GM23248 (cell line): ENCODE measurements at regions not wholly inside any gene's neighbourhood (a gene's known extent, or its start where the extent isn't known, plus 50 kb on each side); places are given as distances from the start of the nearest gene placed in this dataset.

ENCODE experiments used
- DNase-seq: peaks from one replicate; pipeline ENCODE4 v3.0.0-alpha.2; 2015
- H2AFZ ChIP-seq: fragments of 200-600 bp; sonication (generic); 2 replicates; pipeline ENCODE4 v1.6.1; 2016; ENCODE audit warnings: antibody characterized with exemption
- H3F3A ChIP-seq: fragments of 200-600 bp; sonication (generic); 2 replicates; pipeline ENCODE4 v1.6.1; 2016; ENCODE audit warnings: mild to moderate bottlenecking, antibody characterized with exemption, mixed run types; ENCODE audit not compliant: insufficient read depth
- H3K27ac ChIP-seq: fragments of 200-600 bp; sonication (generic); 2 replicates; pipeline ENCODE4 v1.5.1; 2016; ENCODE audit warnings: mild to moderate bottlenecking
- H3K27me3 ChIP-seq: fragments of 200-600 bp; sonication (generic); replicated peaks from 2 replicates; pipeline ENCODE4 v1.6.1; 2016; ENCODE audit warnings: mild to moderate bottlenecking; ENCODE audit not compliant: insufficient read depth
- H3K36me3 ChIP-seq: fragments of 200-600 bp; sonication (generic); 2 replicates; pipeline ENCODE4 v1.6.1; 2016; ENCODE audit warnings: low read depth, mild to moderate bottlenecking
- H3K4me1 ChIP-seq: fragments of 200-600 bp; sonication (generic); 2 replicates; pipeline ENCODE4 v1.6.1; 2016; ENCODE audit warnings: mild to moderate bottlenecking; ENCODE audit not compliant: insufficient read depth
- H3K4me2 ChIP-seq: fragments of 200-600 bp; sonication (generic); one replicate; pipeline ENCODE4 v1.6.1; 2016; ENCODE audit warnings: mild to moderate bottlenecking; ENCODE audit not compliant: unreplicated experiment
- H3K4me3 ChIP-seq: fragments of 200-600 bp; sonication (generic); 2 replicates; pipeline ENCODE4 v1.5.1; 2016; ENCODE audit warnings: mild to moderate bottlenecking
- H3K79me2 ChIP-seq: fragments of 200-600 bp; sonication (generic); 2 replicates; pipeline ENCODE4 v1.6.1; 2016; ENCODE audit warnings: mild to moderate bottlenecking; ENCODE audit not compliant: insufficient read depth
- H3K9ac ChIP-seq: fragments of 200-600 bp; sonication (generic); 2 replicates; pipeline ENCODE4 v1.6.1; 2016; ENCODE audit warnings: mild to moderate bottlenecking
- H3K9me2 ChIP-seq: fragments of 200-600 bp; sonication (generic); 2 replicates; pipeline ENCODE4 v1.6.1; 2016; ENCODE audit warnings: mixed run types, mild to moderate bottlenecking, moderate library complexity; ENCODE audit not compliant: insufficient read depth
- H3K9me3 ChIP-seq: fragments of 200-600 bp; sonication (generic); one replicate; pipeline ENCODE4 v1.6.1; 2017; ENCODE audit warnings: low read depth
- H4K20me1 ChIP-seq: fragments of 200-600 bp; sonication (generic); 2 replicates; pipeline ENCODE4 v1.6.0; 2016; ENCODE audit not compliant: insufficient read depth
- EZH2 ChIP-seq: fragments of 200-600 bp; sonication (generic); IDR thresholded peaks from 2 replicates; pipeline ENCODE4 v1.6.1; 2018; ENCODE audit warnings: antibody characterized with exemption, mild to moderate bottlenecking; ENCODE audit not compliant: insufficient read depth, poor library complexity, severe bottlenecking
- EZH2phosphoT487 ChIP-seq: fragments of 200-600 bp; sonication (generic); IDR thresholded peaks from 2 replicates; pipeline ENCODE4 v1.6.1; 2018; ENCODE audit warnings: antibody characterized with exemption, moderate library complexity, mild to moderate bottlenecking, low read depth; ENCODE audit not compliant: insufficient read depth
- WGBS, 2 experiments: methylation state at CpG; one replicate each; pipeline ENCODE4 v1.1.6; 2015 to 2017; ENCODE audit warnings: low lambda C conversion rate in 2 of 2, low coverage in 1 of 2; ENCODE audit errors: missing lambda C conversion rate in 2 of 2; 5-methylcytosine and 5-hydroxymethylcytosine counted together
- in situ Hi-C: fragments of 300-500 bp; cut with MboI; formaldehyde crosslinking; loops from 2 replicates; pipeline ENCODE4 v1.15.0; 2020

DNA sequence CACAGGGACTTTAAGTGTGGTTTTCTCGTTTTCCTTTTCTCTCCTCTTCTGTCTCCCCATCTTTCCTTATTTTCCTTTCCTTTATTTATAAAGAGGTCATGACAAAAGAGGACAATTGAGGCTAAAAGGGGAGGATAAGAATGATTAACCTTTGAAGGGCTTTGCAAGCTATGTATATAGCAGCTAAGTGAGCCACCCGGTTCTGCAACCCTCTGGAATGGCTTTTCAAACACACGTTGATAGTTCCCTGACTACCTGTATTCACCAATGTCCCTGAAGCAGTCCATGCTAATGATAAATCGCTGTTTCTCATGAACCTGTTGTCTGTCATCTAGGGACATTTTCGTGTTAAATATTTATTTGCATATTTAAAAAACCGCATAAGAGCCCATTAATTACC, 124.4 kb upstream of the RALGAPA2 start:
- H3F3A ChIP-seq, result no peaks in the 10 kb centered on the region
- H3K27ac ChIP-seq, result no peak overlapping the region
- no peaks in the 10 kb centered on the region for H3K79me2 ChIP-seq
- H3K9me3 ChIP-seq, result no peaks in the 10 kb centered on the region
- peaks cover 14% of the 10 kb centered on the region for H3K27me3 ChIP-seq
- H3K4me3 ChIP-seq, result no peak overlapping the region
- TF ChIP-seq EZH2, result no peak
- TF ChIP-seq EZH2phosphoT487, result no peak
- no peak overlapping the region for H2AFZ ChIP-seq
- no peak for DNase-seq
- WGBS, 2 experiments, result 25 to 29% methylated on average over 6 of the region's 6 CpGs
- in situ Hi-C loops, result no loop called here
- H3K9ac ChIP-seq, result no peak overlapping the region
- H4K20me1 ChIP-seq, result no peaks in the 10 kb centered on the region
- H3K9me2 ChIP-seq, result no peaks in the 10 kb centered on the region
- no peak overlapping the region for H3K4me2 ChIP-seq
- no peaks in the 10 kb centered on the region for H3K4me1 ChIP-seq
- no peaks in the 10 kb centered on the region for H3K36me3 ChIP-seq

- in situ Hi-C loops, result no loop called here
- TF ChIP-seq EZH2 (no peak), EZH2phosphoT487 (no peak)
Measured at GRCh38 chr20:20835897-20836296, 123.5 kb upstream of the RALGAPA2 start.

DNA sequence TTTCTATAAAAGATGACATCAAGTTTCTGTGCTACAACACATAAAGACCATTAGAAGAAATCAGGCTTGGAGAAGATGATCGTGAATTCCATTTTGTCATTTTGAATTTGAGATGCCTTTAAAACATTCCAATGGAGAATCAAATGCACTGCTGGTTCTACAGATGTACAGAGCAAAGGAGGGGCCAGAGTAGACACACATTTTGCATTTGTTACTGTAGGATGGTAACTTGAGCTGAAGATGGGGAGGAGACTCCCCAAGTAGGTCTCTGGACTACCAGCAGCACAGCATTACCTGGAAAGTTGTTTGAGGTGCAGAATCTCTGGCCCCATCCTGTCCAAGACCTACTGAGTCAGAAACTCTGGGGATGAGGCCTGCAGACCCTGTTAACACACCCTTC, 121.6 kb upstream of the RALGAPA2 start:
- in situ Hi-C loops, result no loop called here
- Histone ChIP-seq H3K4me2 (no peak overlapping the region), H4K20me1 (no peaks in the 10 kb centered on the region), H3K27me3 (peaks cover 10% of the 10 kb centered on the region), H3K36me3 (no peaks in the 10 kb centered on the region), H3K9ac (no peak overlapping the region), H3F3A (no peaks in the 10 kb centered on the region), H3K9me2 (no peaks in the 10 kb centered on the region), H3K4me3 (no peak overlapping the region), H3K27ac (no peak overlapping the region), H3K4me1 (no peaks in the 10 kb centered on the region), H3K9me3 (no peaks in the 10 kb centered on the region), H2AFZ (no peak overlapping the region), H3K79me2 (no peaks in the 10 kb centered on the region)
- TF ChIP-seq EZH2 (no peak), EZH2phosphoT487 (no peak)
- 12 to 32% methylated on average over 1 of the region's 1 CpG for WGBS, 2 experiments
- DNase-seq, result no peak

More at GRCh38 chr20:20835897-20836296, 123.5 kb upstream of the RALGAPA2 start:
- no peaks in the 10 kb centered on the region for H3K9me2 ChIP-seq
- 3 to 8% methylated on average over 7 of the region's 7 CpGs for WGBS, 2 experiments
- H3K4me3 ChIP-seq, result no peak overlapping the region
- H4K20me1 ChIP-seq, result no peaks in the 10 kb centered on the region
- no peaks in the 10 kb centered on the region for H3K79me2 ChIP-seq
- H3K9ac ChIP-seq, result no peak overlapping the region
- peaks cover 14% of the 10 kb centered on the region for H3K27me3 ChIP-seq
- no peak for DNase-seq
- H3K4me1 ChIP-seq, result no peaks in the 10 kb centered on the region
- H3F3A ChIP-seq, result no peaks in the 10 kb centered on the region
- no peak overlapping the region for H3K4me2 ChIP-seq
- no peaks in the 10 kb centered on the region for H3K36me3 ChIP-seq
- H3K27ac ChIP-seq, result no peak overlapping the region
- no peak overlapping the region for H2AFZ ChIP-seq
- no peaks in the 10 kb centered on the region for H3K9me3 ChIP-seq

DNA sequence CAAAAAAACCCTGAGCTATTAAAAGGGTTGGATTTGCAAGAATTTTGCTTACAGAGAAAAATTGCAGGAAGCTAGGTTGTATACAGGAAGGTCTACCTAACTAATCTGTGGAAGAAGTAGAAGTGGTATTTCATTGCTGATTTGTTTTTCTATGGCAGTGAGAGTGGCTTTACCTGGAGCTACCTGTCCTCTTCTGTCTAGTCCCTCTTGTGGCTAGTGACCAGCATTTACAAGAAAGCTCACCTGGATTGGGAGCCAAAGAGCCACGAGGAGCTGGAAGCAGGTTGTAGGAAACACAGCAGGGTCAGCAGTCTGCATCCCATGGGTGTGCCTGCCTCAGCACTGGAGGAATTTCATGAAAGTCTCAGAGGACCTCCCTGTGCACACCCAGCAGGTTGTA, 120.3 kb upstream of the RALGAPA2 start:
- 6 to 8% methylated on average over 1 of the region's 1 CpG for WGBS, 2 experiments
- Histone ChIP-seq H3K4me2 (no peak overlapping the region), H3K27me3 (peaks cover 10% of the 10 kb centered on the region; the same call in 1 of the 2 replicates), H3F3A (no peaks in the 10 kb centered on the region), H3K4me1 (no peaks in the 10 kb centered on the region), H3K9ac (no peak overlapping the region), H3K4me3 (no peak overlapping the region), H3K36me3 (no peaks in the 10 kb centered on the region), H3K9me3 (no peaks in the 10 kb centered on the region), H3K9me2 (no peaks in the 10 kb centered on the region), H3K79me2 (no peaks in the 10 kb centered on the region), H3K27ac (no peak overlapping the region), H2AFZ (no peak overlapping the region), H4K20me1 (no peaks in the 10 kb centered on the region)
- no peak for DNase-seq
- in situ Hi-C loops, result no loop called here
- TF ChIP-seq EZH2phosphoT487 (no peak), EZH2 (no peak)

DNA sequence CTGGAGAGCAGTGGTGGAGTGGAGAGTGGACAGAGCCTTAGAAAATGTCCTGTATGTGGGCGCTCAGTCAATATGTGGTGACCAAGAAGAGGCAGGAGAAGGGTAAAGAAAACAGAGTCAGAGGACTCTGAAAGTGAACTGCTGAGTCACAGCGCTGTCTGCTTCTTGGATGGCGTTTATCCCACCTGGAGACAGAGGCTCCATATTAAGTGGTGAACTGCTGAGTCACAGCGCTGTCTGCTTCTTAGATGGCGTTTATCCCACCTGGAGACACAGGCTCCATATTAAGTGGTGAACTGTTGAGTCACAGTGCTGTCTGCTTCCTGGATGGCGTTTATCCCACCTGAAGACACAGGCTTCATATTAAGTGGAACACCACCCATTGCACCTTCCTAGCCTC, 119.3 kb upstream of the RALGAPA2 start:
- TF ChIP-seq EZH2 (no peak), EZH2phosphoT487 (no peak)
- Histone ChIP-seq H3K4me3 (no peak overlapping the region), H3K79me2 (no peaks in the 10 kb centered on the region), H3K9ac (no peak overlapping the region), H3K27ac (no peak overlapping the region), H3K4me2 (no peak overlapping the region), H3K9me2 (no peaks in the 10 kb centered on the region), H3K27me3 (peaks cover 4% of the 10 kb centered on the region; the same call in 1 of the 2 replicates), H3K36me3 (no peaks in the 10 kb centered on the region), H4K20me1 (no peaks in the 10 kb centered on the region), H3K9me3 (no peaks in the 10 kb centered on the region), H2AFZ (no peak overlapping the region), H3K4me1 (no peaks in the 10 kb centered on the region), H3F3A (no peaks in the 10 kb centered on the region)
- in situ Hi-C loops, result no loop called here
- WGBS, 2 experiments, result 70 to 72% methylated on average over 6 of the region's 6 CpGs
- no peak for DNase-seq
